GM23338 (cell line): ENCODE measurements at regions not wholly inside any gene's neighbourhood (a gene's known extent, or its start where the extent isn't known, plus 50 kb on each side); places are given as distances from the start of the nearest gene placed in this dataset.

Experiments
- CREB1 ChIP-seq: fragments of 250-450 bp; sonication (Bioruptor Pico); IDR thresholded peaks from 2 replicates; pipeline ENCODE4 v1.5.0; 2020; ENCODE audit warnings: low read depth, mild to moderate bottlenecking, moderate library complexity
- POLR2AphosphoS5 ChIP-seq: IDR thresholded peaks from 2 replicates; pipeline ENCODE4 v1.6.1; 2016; ENCODE audit warnings: antibody characterized with exemption, low read depth
- TF ChIP-seq, protein P1 (sequence below): fragments of 250-450 bp; sonication (Bioruptor Pico); IDR thresholded peaks from 2 replicates; pipeline ENCODE4 v1.5.0; 2020; ENCODE audit warnings: mild to moderate bottlenecking, moderate library complexity
- TF ChIP-seq, protein P2 (sequence below): IDR thresholded peaks from 2 replicates; pipeline ENCODE4 v1.6.1; 2016; ENCODE audit warnings: antibody characterized with exemption
- TF ChIP-seq, protein P3 (sequence below): IDR thresholded peaks from one replicate; pipeline ENCODE4 v1.6.1; 2018; ENCODE audit warnings: antibody characterized with exemption; ENCODE audit not compliant: unreplicated experiment

DNA sequence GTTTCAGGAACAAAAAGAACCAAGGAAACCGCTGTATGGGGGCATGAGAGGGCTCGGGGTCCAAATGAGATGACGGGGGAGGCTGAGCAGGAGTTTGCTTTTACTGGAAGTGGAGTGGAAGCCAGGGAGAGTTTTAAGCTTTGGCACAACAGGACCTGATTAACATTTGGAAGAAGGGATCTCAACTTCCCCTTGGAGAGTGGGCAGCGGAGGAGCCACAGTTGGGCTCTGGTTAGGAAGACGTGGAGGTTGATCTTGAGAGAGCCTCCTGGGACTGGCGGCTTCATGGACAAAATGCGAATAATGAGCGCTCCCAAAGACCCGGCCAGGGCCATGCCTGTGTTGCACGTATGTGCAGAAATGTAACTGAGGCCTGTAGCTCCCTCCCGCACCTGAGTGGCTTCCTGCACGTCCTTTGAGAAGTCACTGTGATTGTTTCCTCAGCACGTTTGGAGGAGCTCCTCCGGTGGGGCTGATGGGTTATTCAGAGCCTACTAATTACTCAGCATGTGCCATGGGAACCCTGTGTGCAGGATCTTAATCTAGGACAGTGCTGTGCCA lies 595.3 kb upstream of the MGMT start (continued):
- TF ChIP-seq, protein P1, sequence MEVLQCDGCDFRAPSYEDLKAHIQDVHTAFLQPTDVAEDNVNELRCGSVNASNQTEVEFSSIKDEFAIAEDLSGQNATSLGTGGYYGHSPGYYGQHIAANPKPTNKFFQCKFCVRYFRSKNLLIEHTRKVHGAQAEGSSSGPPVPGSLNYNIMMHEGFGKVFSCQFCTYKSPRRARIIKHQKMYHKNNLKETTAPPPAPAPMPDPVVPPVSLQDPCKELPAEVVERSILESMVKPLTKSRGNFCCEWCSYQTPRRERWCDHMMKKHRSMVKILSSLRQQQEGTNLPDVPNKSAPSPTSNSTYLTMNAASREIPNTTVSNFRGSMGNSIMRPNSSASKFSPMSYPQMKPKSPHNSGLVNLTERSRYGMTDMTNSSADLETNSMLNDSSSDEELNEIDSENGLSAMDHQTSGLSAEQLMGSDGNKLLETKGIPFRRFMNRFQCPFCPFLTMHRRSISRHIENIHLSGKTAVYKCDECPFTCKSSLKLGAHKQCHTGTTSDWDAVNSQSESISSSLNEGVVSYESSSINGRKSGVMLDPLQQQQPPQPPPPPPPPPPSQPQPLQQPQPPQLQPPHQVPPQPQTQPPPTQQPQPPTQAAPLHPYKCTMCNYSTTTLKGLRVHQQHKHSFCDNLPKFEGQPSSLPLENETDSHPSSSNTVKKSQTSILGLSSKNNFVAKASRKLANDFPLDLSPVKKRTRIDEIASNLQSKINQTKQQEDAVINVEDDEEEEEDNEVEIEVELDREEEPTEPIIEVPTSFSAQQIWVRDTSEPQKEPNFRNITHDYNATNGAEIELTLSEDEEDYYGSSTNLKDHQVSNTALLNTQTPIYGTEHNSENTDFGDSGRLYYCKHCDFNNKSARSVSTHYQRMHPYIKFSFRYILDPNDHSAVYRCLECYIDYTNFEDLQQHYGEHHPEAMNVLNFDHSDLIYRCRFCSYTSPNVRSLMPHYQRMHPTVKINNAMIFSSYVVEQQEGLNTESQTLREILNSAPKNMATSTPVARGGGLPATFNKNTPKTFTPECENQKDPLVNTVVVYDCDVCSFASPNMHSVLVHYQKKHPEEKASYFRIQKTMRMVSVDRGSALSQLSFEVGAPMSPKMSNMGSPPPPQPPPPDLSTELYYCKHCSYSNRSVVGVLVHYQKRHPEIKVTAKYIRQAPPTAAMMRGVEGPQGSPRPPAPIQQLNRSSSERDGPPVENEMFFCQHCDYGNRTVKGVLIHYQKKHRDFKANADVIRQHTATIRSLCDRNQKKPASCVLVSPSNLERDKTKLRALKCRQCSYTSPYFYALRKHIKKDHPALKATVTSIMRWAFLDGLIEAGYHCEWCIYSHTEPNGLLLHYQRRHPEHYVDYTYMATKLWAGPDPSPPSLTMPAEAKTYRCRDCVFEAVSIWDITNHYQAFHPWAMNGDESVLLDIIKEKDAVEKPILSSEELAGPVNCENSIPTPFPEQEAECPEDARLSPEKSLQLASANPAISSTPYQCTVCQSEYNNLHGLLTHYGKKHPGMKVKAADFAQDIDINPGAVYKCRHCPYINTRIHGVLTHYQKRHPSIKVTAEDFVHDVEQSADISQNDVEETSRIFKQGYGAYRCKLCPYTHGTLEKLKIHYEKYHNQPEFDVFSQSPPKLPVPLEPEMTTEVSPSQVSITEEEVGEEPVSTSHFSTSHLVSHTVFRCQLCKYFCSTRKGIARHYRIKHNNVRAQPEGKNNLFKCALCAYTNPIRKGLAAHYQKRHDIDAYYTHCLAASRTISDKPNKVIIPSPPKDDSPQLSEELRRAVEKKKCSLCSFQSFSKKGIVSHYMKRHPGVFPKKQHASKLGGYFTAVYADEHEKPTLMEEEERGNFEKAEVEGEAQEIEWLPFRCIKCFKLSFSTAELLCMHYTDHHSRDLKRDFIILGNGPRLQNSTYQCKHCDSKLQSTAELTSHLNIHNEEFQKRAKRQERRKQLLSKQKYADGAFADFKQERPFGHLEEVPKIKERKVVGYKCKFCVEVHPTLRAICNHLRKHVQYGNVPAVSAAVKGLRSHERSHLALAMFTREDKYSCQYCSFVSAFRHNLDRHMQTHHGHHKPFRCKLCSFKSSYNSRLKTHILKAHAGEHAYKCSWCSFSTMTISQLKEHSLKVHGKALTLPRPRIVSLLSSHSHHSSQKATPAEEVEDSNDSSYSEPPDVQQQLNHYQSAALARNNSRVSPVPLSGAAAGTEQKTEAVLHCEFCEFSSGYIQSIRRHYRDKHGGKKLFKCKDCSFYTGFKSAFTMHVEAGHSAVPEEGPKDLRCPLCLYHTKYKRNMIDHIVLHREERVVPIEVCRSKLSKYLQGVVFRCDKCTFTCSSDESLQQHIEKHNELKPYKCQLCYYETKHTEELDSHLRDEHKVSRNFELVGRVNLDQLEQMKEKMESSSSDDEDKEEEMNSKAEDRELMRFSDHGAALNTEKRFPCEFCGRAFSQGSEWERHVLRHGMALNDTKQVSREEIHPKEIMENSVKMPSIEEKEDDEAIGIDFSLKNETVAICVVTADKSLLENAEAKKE (CRISPR knock-in tag) = no peak
- TF ChIP-seq, protein P2, sequence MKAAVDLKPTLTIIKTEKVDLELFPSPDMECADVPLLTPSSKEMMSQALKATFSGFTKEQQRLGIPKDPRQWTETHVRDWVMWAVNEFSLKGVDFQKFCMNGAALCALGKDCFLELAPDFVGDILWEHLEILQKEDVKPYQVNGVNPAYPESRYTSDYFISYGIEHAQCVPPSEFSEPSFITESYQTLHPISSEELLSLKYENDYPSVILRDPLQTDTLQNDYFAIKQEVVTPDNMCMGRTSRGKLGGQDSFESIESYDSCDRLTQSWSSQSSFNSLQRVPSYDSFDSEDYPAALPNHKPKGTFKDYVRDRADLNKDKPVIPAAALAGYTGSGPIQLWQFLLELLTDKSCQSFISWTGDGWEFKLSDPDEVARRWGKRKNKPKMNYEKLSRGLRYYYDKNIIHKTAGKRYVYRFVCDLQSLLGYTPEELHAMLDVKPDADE = no peak
- TF ChIP-seq CREB1 (CRISPR knock-in tag) = no peak
- TF ChIP-seq, protein P3, sequence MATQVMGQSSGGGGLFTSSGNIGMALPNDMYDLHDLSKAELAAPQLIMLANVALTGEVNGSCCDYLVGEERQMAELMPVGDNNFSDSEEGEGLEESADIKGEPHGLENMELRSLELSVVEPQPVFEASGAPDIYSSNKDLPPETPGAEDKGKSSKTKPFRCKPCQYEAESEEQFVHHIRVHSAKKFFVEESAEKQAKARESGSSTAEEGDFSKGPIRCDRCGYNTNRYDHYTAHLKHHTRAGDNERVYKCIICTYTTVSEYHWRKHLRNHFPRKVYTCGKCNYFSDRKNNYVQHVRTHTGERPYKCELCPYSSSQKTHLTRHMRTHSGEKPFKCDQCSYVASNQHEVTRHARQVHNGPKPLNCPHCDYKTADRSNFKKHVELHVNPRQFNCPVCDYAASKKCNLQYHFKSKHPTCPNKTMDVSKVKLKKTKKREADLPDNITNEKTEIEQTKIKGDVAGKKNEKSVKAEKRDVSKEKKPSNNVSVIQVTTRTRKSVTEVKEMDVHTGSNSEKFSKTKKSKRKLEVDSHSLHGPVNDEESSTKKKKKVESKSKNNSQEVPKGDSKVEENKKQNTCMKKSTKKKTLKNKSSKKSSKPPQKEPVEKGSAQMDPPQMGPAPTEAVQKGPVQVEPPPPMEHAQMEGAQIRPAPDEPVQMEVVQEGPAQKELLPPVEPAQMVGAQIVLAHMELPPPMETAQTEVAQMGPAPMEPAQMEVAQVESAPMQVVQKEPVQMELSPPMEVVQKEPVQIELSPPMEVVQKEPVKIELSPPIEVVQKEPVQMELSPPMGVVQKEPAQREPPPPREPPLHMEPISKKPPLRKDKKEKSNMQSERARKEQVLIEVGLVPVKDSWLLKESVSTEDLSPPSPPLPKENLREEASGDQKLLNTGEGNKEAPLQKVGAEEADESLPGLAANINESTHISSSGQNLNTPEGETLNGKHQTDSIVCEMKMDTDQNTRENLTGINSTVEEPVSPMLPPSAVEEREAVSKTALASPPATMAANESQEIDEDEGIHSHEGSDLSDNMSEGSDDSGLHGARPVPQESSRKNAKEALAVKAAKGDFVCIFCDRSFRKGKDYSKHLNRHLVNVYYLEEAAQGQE = no peak
- TF ChIP-seq POLR2AphosphoS5 = no peak
